ENCODE measurements at regions not wholly inside any gene's neighbourhood (a gene's known extent, or its start where the extent isn't known, plus 50 kb on each side); places are given as distances from the start of the nearest gene placed in this dataset.

GRCh38 chr15:69615736-69616135, 163.1 kb downstream of the RPLP1 start:
- TF ChIP-seq SIN3A (IDR thresholded peaks at IDR 0.05; ENCODE audit: borderline replicate concordance, insufficient read depth, low read depth, low read length), result no peak
- TF ChIP-seq CTCF (IDR thresholded peaks at IDR 0.05), result no peak
- TF ChIP-seq POLR2AphosphoS5 (IDR thresholded peaks at IDR 0.05; ENCODE audit: low read depth, low read length), result no peak
- TF ChIP-seq REST (IDR thresholded peaks at IDR 0.05; ENCODE audit: insufficient read depth in 1 of 2, low read depth in 2 of 2, low read length in 1 of 2), result no peak
- no peak for TF ChIP-seq TCF7L2 (IDR thresholded peaks at IDR 0.05; ENCODE audit: low read depth, low read length)
